GM19023 (cell line): ENCODE measurements at regions not wholly inside any gene's neighbourhood (a gene's known extent, or its start where the extent isn't known, plus 50 kb on each side); places are given as distances from the start of the nearest gene placed in this dataset.

Source experiments
- ATAC-seq: cut with Tn5 transposase; IDR thresholded peaks from one replicate; pipeline ENCODE4 v1.9.1; 2021; ENCODE audit warnings: mild to moderate bottlenecking, moderate library complexity; ENCODE audit not compliant: unreplicated experiment

GRCh38 chr18:41378598-41378997 is 576.4 kb upstream of the PIK3C3 start:
- no peak for ATAC-seq

GRCh38 chr18:41373612-41374011 is 581.4 kb upstream of the PIK3C3 start:
- no peak for ATAC-seq

- ATAC-seq, result no peak
Measured at GRCh38 chr18:41372046-41372665, 582.9 kb upstream of the PIK3C3 start.

- ATAC-seq, result no peak
Measured at GRCh38 chr18:41371156-41372045, 583.6 kb upstream of the PIK3C3 start.

- no peak for ATAC-seq
Measured at GRCh38 chr18:41370740-41371139, 584.3 kb upstream of the PIK3C3 start.

GRCh38 chr18:41357708-41358107 is 597.3 kb upstream of the PIK3C3 start:
- ATAC-seq, result no peak

- ATAC-seq, result no peak
Measured at GRCh38 chr18:41353777-41354528, 601.1 kb upstream of the PIK3C3 start.

GRCh38 chr18:41351430-41351829 is 603.6 kb upstream of the PIK3C3 start:
- no peak for ATAC-seq

GRCh38 chr18:41347057-41347456 is 608.0 kb upstream of the PIK3C3 start:
- no peak for ATAC-seq

- no peak for ATAC-seq
Measured at GRCh38 chr18:41343808-41344207, 611.2 kb upstream of the PIK3C3 start.

GRCh38 chr18:41338341-41338740 is 616.7 kb upstream of the PIK3C3 start:
- ATAC-seq, result no peak

GRCh38 chr18:41331661-41332060 is 623.4 kb upstream of the PIK3C3 start:
- no peak for ATAC-seq

GRCh38 chr18:41326311-41326710 is 628.7 kb upstream of the PIK3C3 start:
- ATAC-seq, result no peak

GRCh38 chr18:41324934-41325333 is 630.1 kb upstream of the PIK3C3 start:
- no peak for ATAC-seq

GRCh38 chr18:41324020-41324791 is 630.8 kb upstream of the PIK3C3 start:
- no peak for ATAC-seq

GRCh38 chr18:41323044-41323443 is 632.0 kb upstream of the PIK3C3 start:
- ATAC-seq, result no peak

GRCh38 chr18:41320100-41320499 is 634.9 kb upstream of the PIK3C3 start:
- no peak for ATAC-seq

GRCh38 chr18:41315134-41315533 is 639.9 kb upstream of the PIK3C3 start:
- ATAC-seq, result no peak

GRCh38 chr18:41311571-41312547 is 643.2 kb upstream of the PIK3C3 start:
- ATAC-seq, result no peak

GRCh38 chr18:41297740-41298139 is 657.3 kb upstream of the PIK3C3 start:
- ATAC-seq, result no peak
